SK-N-SH treated with all-trans-retinoic acid at 6 μM for 48 hours (cell line): ENCODE measurements at regions not wholly inside any gene's neighbourhood (a gene's known extent, or its start where the extent isn't known, plus 50 kb on each side); places are given as distances from the start of the nearest gene placed in this dataset.

ENCODE experiments used
- ZFP3 ChIP-seq: fragments of 250-450 bp; sonication (Bioruptor Pico); IDR thresholded peaks from 2 replicates; pipeline ENCODE4 v1.5.0; 2020; ENCODE audit warnings: mild to moderate bottlenecking, moderate library complexity
- TF ChIP-seq, protein P1 (sequence below): fragments of 250-450 bp; sonication (Bioruptor Pico); IDR thresholded peaks from 2 replicates; pipeline ENCODE4 v1.5.1; 2020; ENCODE audit warnings: low read depth, mild to moderate bottlenecking, moderate library complexity

DNA sequence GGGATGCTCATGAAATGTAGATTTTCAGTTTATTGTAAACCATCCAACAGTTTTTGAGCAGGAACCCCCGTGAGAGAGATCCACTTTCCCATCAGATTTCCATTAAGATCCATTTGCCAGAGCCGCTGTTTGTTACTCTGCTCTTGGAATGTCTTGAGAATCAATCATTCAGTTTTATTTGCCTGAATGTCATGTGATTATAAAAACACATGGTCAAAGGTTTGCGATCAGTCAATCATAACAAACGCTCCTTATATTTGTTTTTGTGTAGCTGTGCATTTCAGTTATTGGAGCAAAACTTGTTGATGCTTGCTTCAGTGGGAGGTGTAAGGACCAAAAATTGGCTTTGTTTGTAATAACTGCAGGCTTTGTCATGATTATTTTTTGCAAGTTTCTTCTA, 155.8 kb upstream of the RHOBTB1 start:
- TF ChIP-seq, protein P1, sequence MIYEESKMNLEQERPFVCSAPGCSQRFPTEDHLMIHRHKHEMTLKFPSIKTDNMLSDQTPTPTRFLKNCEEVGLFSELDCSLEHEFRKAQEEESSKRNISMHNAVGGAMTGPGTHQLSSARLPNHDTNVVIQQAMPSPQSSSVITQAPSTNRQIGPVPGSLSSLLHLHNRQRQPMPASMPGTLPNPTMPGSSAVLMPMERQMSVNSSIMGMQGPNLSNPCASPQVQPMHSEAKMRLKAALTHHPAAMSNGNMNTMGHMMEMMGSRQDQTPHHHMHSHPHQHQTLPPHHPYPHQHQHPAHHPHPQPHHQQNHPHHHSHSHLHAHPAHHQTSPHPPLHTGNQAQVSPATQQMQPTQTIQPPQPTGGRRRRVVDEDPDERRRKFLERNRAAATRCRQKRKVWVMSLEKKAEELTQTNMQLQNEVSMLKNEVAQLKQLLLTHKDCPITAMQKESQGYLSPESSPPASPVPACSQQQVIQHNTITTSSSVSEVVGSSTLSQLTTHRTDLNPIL (CRISPR knock-in tag) = no peak
- no peak for TF ChIP-seq ZFP3
